IMR-90 (cell line): ENCODE measurements at regions not wholly inside any gene's neighbourhood (a gene's known extent, or its start where the extent isn't known, plus 50 kb on each side); places are given as distances from the start of the nearest gene placed in this dataset.

Experiments used
- BHLHE40 ChIP-seq: fragments of 150-350 bp; IDR thresholded peaks from 2 replicates; pipeline ENCODE4 v1.6.1; 2016; ENCODE audit warnings: mild to moderate bottlenecking, low read depth, low read length
- CEBPB ChIP-seq: IDR thresholded peaks from 2 replicates; pipeline ENCODE4 v1.6.1; 2012; ENCODE audit warnings: low read depth, low read length, improper control_type of control experiment
- CHD1 ChIP-seq: IDR thresholded peaks from 2 replicates; pipeline ENCODE4 v1.6.1; 2012; ENCODE audit warnings: low read depth, low read length, improper control_type of control experiment
- CTCF ChIP-seq: conservative IDR thresholded peaks from 2 replicates; pipeline ENCODE4 v1.5.1; 2012; ENCODE audit warnings: mild to moderate bottlenecking, low read depth, low read length, improper control_type of control experiment
- FOS ChIP-seq: fragments of 150-350 bp; IDR thresholded peaks from 2 replicates; pipeline ENCODE4 v1.6.1; 2016; ENCODE audit warnings: low read depth, low read length
- MAFK ChIP-seq: IDR thresholded peaks from 2 replicates; pipeline ENCODE4 v1.6.1; 2012; ENCODE audit warnings: low read depth, low read length, improper control_type of control experiment
- MAZ ChIP-seq: IDR thresholded peaks from 2 replicates; pipeline ENCODE4 v1.6.1; 2012; ENCODE audit warnings: low read depth, mild to moderate bottlenecking, low read length, improper control_type of control experiment, moderate library complexity, borderline replicate concordance
- MXI1 ChIP-seq: IDR thresholded peaks from 2 replicates; pipeline ENCODE4 v1.6.1; 2012; ENCODE audit warnings: low read depth, mild to moderate bottlenecking, low read length, moderate library complexity, borderline replicate concordance
- POLR2A ChIP-seq: IDR thresholded peaks from 2 replicates; pipeline ENCODE4 v1.6.1; 2012; ENCODE audit warnings: mild to moderate bottlenecking, low read depth, low read length
- RAD21 ChIP-seq: IDR thresholded peaks from 2 replicates; pipeline ENCODE4 v1.6.1; 2012; ENCODE audit warnings: low read length, improper control_type of control experiment
- SMC3 ChIP-seq: fragments of 150-350 bp; IDR thresholded peaks from 2 replicates; pipeline ENCODE4 v1.6.1; 2016; ENCODE audit warnings: low read depth, mild to moderate bottlenecking, antibody characterized with exemption, low read length, moderate library complexity

- TF ChIP-seq RAD21: no peak
- TF ChIP-seq MAFK: no peak
- TF ChIP-seq CTCF: no peak
- TF ChIP-seq POLR2A: no peak
- TF ChIP-seq CEBPB: no peak
- no peak for TF ChIP-seq SMC3
- no peak for TF ChIP-seq BHLHE40
- TF ChIP-seq CHD1: no peak
- TF ChIP-seq MXI1: no peak
- no peak for TF ChIP-seq MAZ
- no peak for TF ChIP-seq FOS
Measured at GRCh38 chr6:150470131-150470530, 101.3 kb downstream of the IYD start.
